HepG2 (cell line): ENCODE measurements at regions not wholly inside any gene's neighbourhood (a gene's known extent, or its start where the extent isn't known, plus 50 kb on each side); places are given as distances from the start of the nearest gene placed in this dataset.

Experiments used
- ATAC-seq: fragments of 200-7000 bp; cut with Tn5 transposase; 3 replicates; pipeline ENCODE4 v1.9.1; 2020; ENCODE audit warnings: mild to moderate bottlenecking, moderate library complexity
- BruUV-seq: library from RNA; stranded (reverse); fragments of 400-500 nt; replicated peaks from 2 replicates; lab custom pipeline; 2021; lab: Mats Ljungman, UMichigan
- CTCF ChIA-PET: fragments of 300-600 bp; formaldehyde crosslinking; extraction: SDS; loops from one replicate; lab custom pipeline; 2021; ENCODE audit warnings: low total read pairs, inconsistent platforms, low intra/inter-chr PET ratio; lab: Yijun Ruan, JAX
- POLR2A ChIA-PET: fragments of 350-600 bp; sonication (Branson Sonifier 250); formaldehyde crosslinking; loops from one replicate; lab custom pipeline; 2020; ENCODE audit warnings: antibody characterized with exemption, inconsistent platforms; lab: Yijun Ruan, JAX
- DNase-seq: peaks from one replicate; pipeline ENCODE4 v3.0.0-alpha.2; 2015; ENCODE audit warnings: low spot score
- FAIRE-seq: peaks from 3 replicates; lab custom pipeline; 2011; peaks lifted over from hg19 to GRCh38; lab: Jason Lieb, UNC
- H2AFZ ChIP-seq: one replicate; pipeline ENCODE4 v1.6.1; 2011; ENCODE audit warnings: low read length, inconsistent platforms
- H3K27ac ChIP-seq: fragments of 300-600 bp; 3 replicates; pipeline ENCODE4 v1.8.0; 2011; ENCODE audit warnings: mixed run types, mild to moderate bottlenecking, mixed read lengths, low read length, inconsistent platforms; ENCODE audit not compliant: insufficient read depth; ENCODE audit errors: extremely low read length
- H3K27me3 ChIP-seq, 2 experiments: fragments of 200-600 bp in 1 of 2; 2 replicates in 1 of 2; 3 replicates in 1 of 2; pipeline versions ENCODE4 v1.6.0 to v1.8.0; 2011; ENCODE audit warnings: low read length in 2 of 2, mild to moderate bottlenecking in 2 of 2, moderate library complexity in 2 of 2, inconsistent platforms in 1 of 2; ENCODE audit not compliant: insufficient read depth in 2 of 2, control insufficient read depth in 1 of 2
- H3K36me3 ChIP-seq, 2 experiments: fragments of 200-600 bp in 1 of 2; replicated peaks in 1 of 2; 2 replicates in 1 of 2; 3 replicates in 1 of 2; pipeline versions ENCODE4 v1.5.1 to v1.8.0; 2011; ENCODE audit warnings: low read length in 2 of 2, inconsistent platforms in 1 of 2; ENCODE audit not compliant: insufficient read depth in 2 of 2, control insufficient read depth in 1 of 2
- H3K4me1 ChIP-seq: 2 replicates; pipeline ENCODE4 v1.5.1; 2012; ENCODE audit warnings: low read length, inconsistent platforms; ENCODE audit not compliant: insufficient read depth
- H3K4me2 ChIP-seq: 2 replicates; pipeline ENCODE4 v1.6.0; 2011; ENCODE audit warnings: low read depth, low read length, inconsistent platforms
- H3K4me3 ChIP-seq, 3 experiments: fragments of 200-600 bp in 1 of 3; sonication (generic), shearing (Covaris generic) in 1 of 3; replicated peaks in 1 of 3; 2 replicates each; pipeline ENCODE4 v1.5.1; 2011 to 2016; ENCODE audit warnings: low read length in 3 of 3, inconsistent platforms in 2 of 3, low read depth in 2 of 3, mild to moderate bottlenecking in 2 of 3, control low read depth in 1 of 3, mixed read lengths in 1 of 3; ENCODE audit not compliant: insufficient read depth in 1 of 3
- H3K79me2 ChIP-seq: one replicate; pipeline ENCODE4 v1.6.1; 2011; ENCODE audit warnings: low read length, inconsistent platforms; ENCODE audit not compliant: insufficient read depth
- H3K9ac ChIP-seq: 2 replicates; pipeline ENCODE4 v1.6.0; 2011; ENCODE audit warnings: mild to moderate bottlenecking, low read depth, low read length, inconsistent platforms; ENCODE audit not compliant: insufficient read depth
- H3K9me3 ChIP-seq: 2 replicates; pipeline ENCODE4 v1.5.1; 2012; ENCODE audit warnings: mild to moderate bottlenecking, low read length
- H4K20me1 ChIP-seq: 2 replicates; pipeline ENCODE4 v1.6.0; 2011; ENCODE audit warnings: inconsistent platforms, mild to moderate bottlenecking, low read length, moderate library complexity; ENCODE audit not compliant: insufficient read depth
- CBX2 ChIP-seq, 2 experiments: fragments of 200-600 bp in 1 of 2; sonication (generic); formaldehyde crosslinking in 1 of 2; IDR thresholded peaks; 2 replicates each; pipeline versions ENCODE4 v1.7.0 to v1.8.1; 2018 to 2022; ENCODE audit warnings: low read depth in 2 of 2, low read length in 1 of 2, mild to moderate bottlenecking in 1 of 2, missing genetic modification reagents in 1 of 2
- CHD4 ChIP-seq: fragments of 200-600 bp; sonication (generic); IDR thresholded peaks from 2 replicates; pipeline ENCODE4 v1.7.0; 2017; ENCODE audit warnings: mild to moderate bottlenecking, low read length, borderline replicate concordance
- HOXA7 ChIP-seq: sonication (generic); formaldehyde crosslinking; IDR thresholded peaks from 2 replicates; pipeline ENCODE4 v1.8.1; 2022; ENCODE audit warnings: mild to moderate bottlenecking, missing genetic modification reagents, moderate library complexity
- NFKBIZ ChIP-seq: IDR thresholded peaks from 2 replicates; pipeline ENCODE4 v1.6.1; 2018; ENCODE audit warnings: missing genetic modification reagents, missing compliant biosample characterization
- NR0B2 ChIP-seq: sonication (generic); formaldehyde crosslinking; IDR thresholded peaks from 2 replicates; pipeline ENCODE4 v1.4.0; 2020; ENCODE audit warnings: mild to moderate bottlenecking, missing genetic modification reagents
- PITX1 ChIP-seq: sonication (generic); formaldehyde crosslinking; IDR thresholded peaks from 2 replicates; pipeline ENCODE4 v1.5.1; 2020; ENCODE audit warnings: mild to moderate bottlenecking, missing genetic modification reagents
- RAD21 ChIP-seq: fragments of 450-650 bp; formaldehyde crosslinking; IDR thresholded peaks from 2 replicates; pipeline ENCODE4 v1.5.0; 2020; ENCODE audit warnings: mild to moderate bottlenecking
- RBM22 ChIP-seq: fragments of 200-400 bp; formaldehyde crosslinking; optimal IDR thresholded peaks from 2 replicates; pipeline ENCODE3; 2017; ENCODE audit warnings: mild to moderate bottlenecking, low read length, moderate library complexity
- SMAD1 ChIP-seq: sonication (generic); formaldehyde crosslinking; IDR thresholded peaks from 2 replicates; pipeline ENCODE4 v1.4.0; 2020; ENCODE audit warnings: missing genetic modification reagents, low read depth, mild to moderate bottlenecking, borderline replicate concordance
- ZBTB49 ChIP-seq: sonication (generic); formaldehyde crosslinking; IDR thresholded peaks from 2 replicates; pipeline ENCODE4 v1.4.0; 2020; ENCODE audit warnings: missing genetic modification reagents, borderline replicate concordance
- ZFYVE20 ChIP-seq: sonication (generic); formaldehyde crosslinking; IDR thresholded peaks from 2 replicates; pipeline ENCODE4 v1.8.0; 2023; ENCODE audit warnings: low read depth, mild to moderate bottlenecking, moderate library complexity, missing genetic modification reagents, borderline replicate concordance
- ZNF556 ChIP-seq: sonication (generic); formaldehyde crosslinking; IDR thresholded peaks from 2 replicates; pipeline ENCODE4 v1.4.0; 2020; ENCODE audit warnings: mild to moderate bottlenecking, missing genetic modification reagents, borderline replicate concordance
- ZNF572 ChIP-seq: sonication (generic); formaldehyde crosslinking; IDR thresholded peaks from 2 replicates; pipeline ENCODE4 v1.5.1; 2020; ENCODE audit warnings: mild to moderate bottlenecking, missing genetic modification reagents
- WGBS: methylation state at CpG from one replicate; pipeline ENCODE4 v1.1.6; 2017; ENCODE audit warnings: low lambda C conversion rate; 5-methylcytosine and 5-hydroxymethylcytosine counted together
- in situ Hi-C: cut with HindIII; loops from 2 replicates; pipeline ENCODE4 v1.10.0; 2017; ENCODE audit warnings: low pct_unique_long_range_greater_than_20kb; ENCODE audit not compliant: extremely low pct_ligation_motif_present
- intact Hi-C: fragments of 100-400 bp; cut with micrococcal nuclease; formaldehyde crosslinking; loops from one replicate; pipeline ENCODE4 v1.10.0; 2022; ENCODE audit not compliant: unreplicated experiment
- TF ChIP-seq, protein P1 (sequence below): sonication (generic); formaldehyde crosslinking; IDR thresholded peaks from 2 replicates; pipeline ENCODE4 v1.5.1; 2020; ENCODE audit warnings: mild to moderate bottlenecking, missing genetic modification reagents, borderline replicate concordance
- TF ChIP-seq, protein P2 (sequence below): sonication (generic); formaldehyde crosslinking; IDR thresholded peaks from 2 replicates; pipeline ENCODE4 v1.5.1; 2020; ENCODE audit warnings: missing genetic modification reagents, mild to moderate bottlenecking, borderline replicate concordance

DNA sequence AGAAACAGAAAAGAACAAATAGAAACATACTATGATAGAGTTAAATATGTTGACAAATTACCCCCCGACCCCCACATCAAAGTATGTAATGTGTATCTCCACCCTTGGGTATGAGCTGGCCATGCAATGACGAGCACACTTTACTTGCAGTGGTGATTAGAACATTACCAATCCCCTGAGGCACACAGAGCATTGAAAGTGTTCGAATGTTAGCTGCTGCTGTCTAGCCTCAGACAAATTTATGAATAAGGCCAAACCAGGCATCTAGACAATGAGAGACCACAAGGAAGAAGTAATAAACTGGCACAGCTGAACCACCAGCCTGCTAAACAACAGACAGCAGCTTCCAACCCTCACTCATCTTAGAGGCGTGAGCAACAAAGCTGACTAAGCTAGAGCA, 380.5 kb downstream of the DSEL start:
- H3K4me3 ChIP-seq = no peak overlapping the region
- H3K9ac ChIP-seq = no peak overlapping the region
- H3K4me2 ChIP-seq = no peak overlapping the region
- no peak overlapping the region for H2AFZ ChIP-seq
- POLR2A ChIA-PET = no interaction called here
- no peaks in the 10 kb centered on the region for H4K20me1 ChIP-seq
- no peaks in the 10 kb centered on the region for H3K79me2 ChIP-seq
- DNase-seq (no peak), FAIRE-seq (no peak), ATAC-seq (no peak)
- no peaks in the 10 kb centered on the region for H3K27me3 ChIP-seq
- TF ChIP-seq RAD21 (no peak), ZNF572 (CRISPR knock-in tag) (no peak), SMAD1 (CRISPR knock-in tag) (no peak), ZNF556 (no peak), NR0B2 (no peak), ZFYVE20 (CRISPR knock-in tag) (no peak), CHD4 (no peak), ZBTB49 (CRISPR knock-in tag) (no peak), RBM22 (no peak), NFKBIZ (no peak), CBX2 (IDR thresholded peaks at IDR 0.05; ENCODE audit: low read depth, low read length) (no peak), CBX2 (CRISPR knock-in tag; IDR thresholded peaks at IDR 0.05; ENCODE audit: low read depth) (no peak), PITX1 (CRISPR knock-in tag) (no peak), HOXA7 (no peak)
- TF ChIP-seq, protein P1, sequence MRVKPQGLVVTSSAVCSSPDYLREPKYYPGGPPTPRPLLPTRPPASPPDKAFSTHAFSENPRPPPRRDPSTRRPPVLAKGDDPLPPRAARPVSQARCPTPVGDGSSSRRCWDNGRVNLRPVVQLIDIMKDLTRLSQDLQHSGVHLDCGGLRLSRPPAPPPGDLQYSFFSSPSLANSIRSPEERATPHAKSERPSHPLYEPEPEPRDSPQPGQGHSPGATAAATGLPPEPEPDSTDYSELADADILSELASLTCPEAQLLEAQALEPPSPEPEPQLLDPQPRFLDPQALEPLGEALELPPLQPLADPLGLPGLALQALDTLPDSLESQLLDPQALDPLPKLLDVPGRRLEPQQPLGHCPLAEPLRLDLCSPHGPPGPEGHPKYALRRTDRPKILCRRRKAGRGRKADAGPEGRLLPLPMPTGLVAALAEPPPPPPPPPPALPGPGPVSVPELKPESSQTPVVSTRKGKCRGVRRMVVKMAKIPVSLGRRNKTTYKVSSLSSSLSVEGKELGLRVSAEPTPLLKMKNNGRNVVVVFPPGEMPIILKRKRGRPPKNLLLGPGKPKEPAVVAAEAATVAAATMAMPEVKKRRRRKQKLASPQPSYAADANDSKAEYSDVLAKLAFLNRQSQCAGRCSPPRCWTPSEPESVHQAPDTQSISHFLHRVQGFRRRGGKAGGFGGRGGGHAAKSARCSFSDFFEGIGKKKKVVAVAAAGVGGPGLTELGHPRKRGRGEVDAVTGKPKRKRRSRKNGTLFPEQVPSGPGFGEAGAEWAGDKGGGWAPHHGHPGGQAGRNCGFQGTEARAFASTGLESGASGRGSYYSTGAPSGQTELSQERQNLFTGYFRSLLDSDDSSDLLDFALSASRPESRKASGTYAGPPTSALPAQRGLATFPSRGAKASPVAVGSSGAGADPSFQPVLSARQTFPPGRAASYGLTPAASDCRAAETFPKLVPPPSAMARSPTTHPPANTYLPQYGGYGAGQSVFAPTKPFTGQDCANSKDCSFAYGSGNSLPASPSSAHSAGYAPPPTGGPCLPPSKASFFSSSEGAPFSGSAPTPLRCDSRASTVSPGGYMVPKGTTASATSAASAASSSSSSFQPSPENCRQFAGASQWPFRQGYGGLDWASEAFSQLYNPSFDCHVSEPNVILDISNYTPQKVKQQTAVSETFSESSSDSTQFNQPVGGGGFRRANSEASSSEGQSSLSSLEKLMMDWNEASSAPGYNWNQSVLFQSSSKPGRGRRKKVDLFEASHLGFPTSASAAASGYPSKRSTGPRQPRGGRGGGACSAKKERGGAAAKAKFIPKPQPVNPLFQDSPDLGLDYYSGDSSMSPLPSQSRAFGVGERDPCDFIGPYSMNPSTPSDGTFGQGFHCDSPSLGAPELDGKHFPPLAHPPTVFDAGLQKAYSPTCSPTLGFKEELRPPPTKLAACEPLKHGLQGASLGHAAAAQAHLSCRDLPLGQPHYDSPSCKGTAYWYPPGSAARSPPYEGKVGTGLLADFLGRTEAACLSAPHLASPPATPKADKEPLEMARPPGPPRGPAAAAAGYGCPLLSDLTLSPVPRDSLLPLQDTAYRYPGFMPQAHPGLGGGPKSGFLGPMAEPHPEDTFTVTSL (CRISPR knock-in tag) = no peak
- TF ChIP-seq, protein P2, sequence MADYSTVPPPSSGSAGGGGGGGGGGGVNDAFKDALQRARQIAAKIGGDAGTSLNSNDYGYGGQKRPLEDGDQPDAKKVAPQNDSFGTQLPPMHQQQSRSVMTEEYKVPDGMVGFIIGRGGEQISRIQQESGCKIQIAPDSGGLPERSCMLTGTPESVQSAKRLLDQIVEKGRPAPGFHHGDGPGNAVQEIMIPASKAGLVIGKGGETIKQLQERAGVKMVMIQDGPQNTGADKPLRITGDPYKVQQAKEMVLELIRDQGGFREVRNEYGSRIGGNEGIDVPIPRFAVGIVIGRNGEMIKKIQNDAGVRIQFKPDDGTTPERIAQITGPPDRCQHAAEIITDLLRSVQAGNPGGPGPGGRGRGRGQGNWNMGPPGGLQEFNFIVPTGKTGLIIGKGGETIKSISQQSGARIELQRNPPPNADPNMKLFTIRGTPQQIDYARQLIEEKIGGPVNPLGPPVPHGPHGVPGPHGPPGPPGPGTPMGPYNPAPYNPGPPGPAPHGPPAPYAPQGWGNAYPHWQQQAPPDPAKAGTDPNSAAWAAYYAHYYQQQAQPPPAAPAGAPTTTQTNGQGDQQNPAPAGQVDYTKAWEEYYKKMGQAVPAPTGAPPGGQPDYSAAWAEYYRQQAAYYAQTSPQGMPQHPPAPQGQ = no peak
- BruUV-seq = no TSS peak
- no peaks in the 10 kb centered on the region for H3K9me3 ChIP-seq
- intact Hi-C loops (no loop called here), in situ Hi-C loops (no loop called here)
- no peak overlapping the region for H3K27ac ChIP-seq
- CTCF ChIA-PET = no interaction called here
- no peaks in the 10 kb centered on the region for H3K36me3 ChIP-seq
- H3K4me1 ChIP-seq = no peaks in the 10 kb centered on the region
- WGBS = 31% methylated on average over 4 of the region's 4 CpGs
